Right lobe of liver (tissue), 4 donors: ENCODE measurements at regions not wholly inside any gene's neighbourhood (a gene's known extent, or its start where the extent isn't known, plus 50 kb on each side); places are given as distances from the start of the nearest gene placed in this dataset.

Experiments
- POLR2A ChIP-seq: fragments of 450-650 bp; IDR thresholded peaks from one replicate; pipeline ENCODE4 v1.6.1; 2017; ENCODE audit warnings: antibody characterized with exemption, mild to moderate bottlenecking
- TF ChIP-seq, protein P1 (sequence below), 4 donors: fragments of 200-600 bp in 3 of 4; fragments of 450-650 bp in 1 of 4; IDR thresholded peaks; one replicate each; pipeline versions ENCODE4 v1.5.1 to v1.8.0; 2016 to 2022; ENCODE audit warnings: antibody characterized with exemption in 4 of 4, mild to moderate bottlenecking in 2 of 4
- donor health status: DM: no; HTN: no; CAD: no.
- donor health status: DM: no; HTN: no; CAD: no.
- donor health status: DM: no; HTN: yes; CAD: no.

DNA sequence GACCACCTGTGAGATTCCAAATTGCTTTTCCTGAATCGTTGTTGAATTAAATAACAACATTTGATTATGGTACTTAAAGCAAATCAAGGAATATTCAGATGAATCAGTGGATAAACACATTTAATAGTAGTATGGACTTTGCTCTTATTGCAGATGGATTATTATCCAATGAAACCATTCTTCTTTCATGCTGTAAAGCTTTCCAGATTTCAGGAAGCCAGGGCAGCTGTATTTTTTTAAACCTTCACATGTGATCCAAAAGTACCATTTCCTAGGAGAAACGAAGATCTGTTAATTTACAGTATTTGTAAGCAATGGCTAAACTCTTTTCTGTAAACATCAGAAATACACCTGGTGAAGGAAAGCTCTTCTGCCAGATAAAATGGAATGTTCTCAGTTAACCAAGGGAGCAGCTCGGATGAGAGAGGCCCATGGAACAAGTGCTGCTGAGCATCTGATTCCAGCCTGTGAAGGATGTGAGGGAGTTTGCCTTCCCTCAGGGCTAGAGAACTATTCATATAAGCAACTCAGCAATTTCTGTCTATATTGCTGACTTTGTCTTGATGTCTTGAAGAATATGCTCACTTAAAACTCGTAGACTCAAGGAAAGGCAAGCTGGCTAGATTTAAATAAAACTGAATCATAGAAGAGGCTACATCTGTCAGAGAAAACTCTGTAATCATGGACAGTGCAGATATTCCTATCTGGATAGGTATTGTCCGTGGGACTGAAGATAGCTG, 94.4 kb upstream of the LIMCH1 start:
- TF ChIP-seq, protein P1, sequence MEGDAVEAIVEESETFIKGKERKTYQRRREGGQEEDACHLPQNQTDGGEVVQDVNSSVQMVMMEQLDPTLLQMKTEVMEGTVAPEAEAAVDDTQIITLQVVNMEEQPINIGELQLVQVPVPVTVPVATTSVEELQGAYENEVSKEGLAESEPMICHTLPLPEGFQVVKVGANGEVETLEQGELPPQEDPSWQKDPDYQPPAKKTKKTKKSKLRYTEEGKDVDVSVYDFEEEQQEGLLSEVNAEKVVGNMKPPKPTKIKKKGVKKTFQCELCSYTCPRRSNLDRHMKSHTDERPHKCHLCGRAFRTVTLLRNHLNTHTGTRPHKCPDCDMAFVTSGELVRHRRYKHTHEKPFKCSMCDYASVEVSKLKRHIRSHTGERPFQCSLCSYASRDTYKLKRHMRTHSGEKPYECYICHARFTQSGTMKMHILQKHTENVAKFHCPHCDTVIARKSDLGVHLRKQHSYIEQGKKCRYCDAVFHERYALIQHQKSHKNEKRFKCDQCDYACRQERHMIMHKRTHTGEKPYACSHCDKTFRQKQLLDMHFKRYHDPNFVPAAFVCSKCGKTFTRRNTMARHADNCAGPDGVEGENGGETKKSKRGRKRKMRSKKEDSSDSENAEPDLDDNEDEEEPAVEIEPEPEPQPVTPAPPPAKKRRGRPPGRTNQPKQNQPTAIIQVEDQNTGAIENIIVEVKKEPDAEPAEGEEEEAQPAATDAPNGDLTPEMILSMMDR (IDR thresholded peaks at IDR 0.05): no peak
- no peak for TF ChIP-seq POLR2A
